ENCODE measurements at regions not wholly inside any gene's neighbourhood (a gene's known extent, or its start where the extent isn't known, plus 50 kb on each side); places are given as distances from the start of the nearest gene placed in this dataset.

DNA sequence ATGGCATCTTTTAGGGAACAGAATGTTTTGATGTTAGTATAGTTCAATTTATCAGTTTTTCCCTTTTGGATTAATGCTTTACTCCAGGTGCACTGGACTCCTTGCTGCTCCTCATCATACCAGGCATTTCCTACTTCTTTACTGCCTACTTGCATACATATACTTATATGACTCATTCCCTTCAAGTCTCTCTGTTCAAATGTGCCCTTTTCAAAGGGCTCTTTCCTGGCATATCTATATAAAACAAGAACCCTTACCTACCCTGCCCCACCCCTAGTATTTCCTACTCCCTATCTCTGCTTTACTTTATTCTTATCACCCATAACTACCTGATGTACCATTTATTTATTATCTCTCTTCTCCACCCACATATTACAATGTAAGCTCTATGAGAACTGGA is 90.6 kb downstream of the CAPZA3 start:
- H3K27ac ChIP-seq (ENCODE audit: control insufficient read depth, insufficient read depth), result no peak overlapping the region
- FAIRE-seq (no peak), ATAC-seq (no peak), DNase-seq (ENCODE audit: low read depth, low spot score) (no peak)
- no peak overlapping the region for H3K4me3 ChIP-seq
- H3K9me3 ChIP-seq (replicated peaks; ENCODE audit: control insufficient read depth, insufficient read depth, low read length), result no peaks in the 10 kb centered on the region
- ChIA-PET SMC1A (ENCODE audit: uncharacterized antibody, unreplicated experiment) (no interaction called here), CTCF (no interaction called here), POLR2A (no interaction called here), RAD21 (ENCODE audit: unreplicated experiment) (no interaction called here)
- no peak overlapping the region for H3K4me2 ChIP-seq (ENCODE audit: control insufficient read depth, insufficient read depth)
- in situ Hi-C loops (cut with MboI) (no loop called here), intact Hi-C loops (cut with micrococcal nuclease; ENCODE audit: unreplicated experiment) (no loop called here)
- no peaks in the 10 kb centered on the region for H4K20me1 ChIP-seq (ENCODE audit: control insufficient read depth, insufficient read depth)
- no peaks in the 10 kb centered on the region for H3K27me3 ChIP-seq (replicated peaks in 1 of 2; ENCODE audit: control insufficient read depth in 2 of 2, insufficient read depth in 2 of 2, low read length in 1 of 2)
- no peak overlapping the region for H2AFZ ChIP-seq (ENCODE audit: control insufficient read depth, low read depth, low read length)
- H3K4me1 ChIP-seq (ENCODE audit: control insufficient read depth, insufficient read depth, low read length), result no peaks in the 10 kb centered on the region
- no peak overlapping the region for H3K9ac ChIP-seq (ENCODE audit: control insufficient read depth, insufficient read depth, low read length)
- no TSS peak for BruUV-seq (replicated peaks)
- H3K79me2 ChIP-seq (ENCODE audit: control insufficient read depth, insufficient read depth, low read length), result no peaks in the 10 kb centered on the region
- no peaks in the 10 kb centered on the region for H3K36me3 ChIP-seq (ENCODE audit: control insufficient read depth in 2 of 2, insufficient read depth in 2 of 2, low read length in 1 of 2)
- TF ChIP-seq, protein P1, sequence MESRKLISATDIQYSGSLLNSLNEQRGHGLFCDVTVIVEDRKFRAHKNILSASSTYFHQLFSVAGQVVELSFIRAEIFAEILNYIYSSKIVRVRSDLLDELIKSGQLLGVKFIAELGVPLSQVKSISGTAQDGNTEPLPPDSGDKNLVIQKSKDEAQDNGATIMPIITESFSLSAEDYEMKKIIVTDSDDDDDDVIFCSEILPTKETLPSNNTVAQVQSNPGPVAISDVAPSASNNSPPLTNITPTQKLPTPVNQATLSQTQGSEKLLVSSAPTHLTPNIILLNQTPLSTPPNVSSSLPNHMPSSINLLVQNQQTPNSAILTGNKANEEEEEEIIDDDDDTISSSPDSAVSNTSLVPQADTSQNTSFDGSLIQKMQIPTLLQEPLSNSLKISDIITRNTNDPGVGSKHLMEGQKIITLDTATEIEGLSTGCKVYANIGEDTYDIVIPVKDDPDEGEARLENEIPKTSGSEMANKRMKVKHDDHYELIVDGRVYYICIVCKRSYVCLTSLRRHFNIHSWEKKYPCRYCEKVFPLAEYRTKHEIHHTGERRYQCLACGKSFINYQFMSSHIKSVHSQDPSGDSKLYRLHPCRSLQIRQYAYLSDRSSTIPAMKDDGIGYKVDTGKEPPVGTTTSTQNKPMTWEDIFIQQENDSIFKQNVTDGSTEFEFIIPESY (IDR thresholded peaks at IDR 0.05), result no peak
- TF ChIP-seq, protein P2, sequence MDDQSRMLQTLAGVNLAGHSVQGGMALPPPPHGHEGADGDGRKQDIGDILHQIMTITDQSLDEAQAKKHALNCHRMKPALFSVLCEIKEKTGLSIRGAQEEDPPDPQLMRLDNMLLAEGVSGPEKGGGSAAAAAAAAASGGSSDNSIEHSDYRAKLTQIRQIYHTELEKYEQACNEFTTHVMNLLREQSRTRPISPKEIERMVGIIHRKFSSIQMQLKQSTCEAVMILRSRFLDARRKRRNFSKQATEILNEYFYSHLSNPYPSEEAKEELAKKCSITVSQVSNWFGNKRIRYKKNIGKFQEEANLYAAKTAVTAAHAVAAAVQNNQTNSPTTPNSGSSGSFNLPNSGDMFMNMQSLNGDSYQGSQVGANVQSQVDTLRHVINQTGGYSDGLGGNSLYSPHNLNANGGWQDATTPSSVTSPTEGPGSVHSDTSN (IDR thresholded peaks at IDR 0.05; ENCODE audit: insufficient replicate concordance, low read depth, low read length), result no peak
- TF ChIP-seq, protein P3, sequence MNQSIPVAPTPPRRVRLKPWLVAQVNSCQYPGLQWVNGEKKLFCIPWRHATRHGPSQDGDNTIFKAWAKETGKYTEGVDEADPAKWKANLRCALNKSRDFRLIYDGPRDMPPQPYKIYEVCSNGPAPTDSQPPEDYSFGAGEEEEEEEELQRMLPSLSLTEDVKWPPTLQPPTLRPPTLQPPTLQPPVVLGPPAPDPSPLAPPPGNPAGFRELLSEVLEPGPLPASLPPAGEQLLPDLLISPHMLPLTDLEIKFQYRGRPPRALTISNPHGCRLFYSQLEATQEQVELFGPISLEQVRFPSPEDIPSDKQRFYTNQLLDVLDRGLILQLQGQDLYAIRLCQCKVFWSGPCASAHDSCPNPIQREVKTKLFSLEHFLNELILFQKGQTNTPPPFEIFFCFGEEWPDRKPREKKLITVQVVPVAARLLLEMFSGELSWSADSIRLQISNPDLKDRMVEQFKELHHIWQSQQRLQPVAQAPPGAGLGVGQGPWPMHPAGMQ (IDR thresholded peaks at IDR 0.05; ENCODE audit: borderline replicate concordance), result no peak
- no peak for TF ChIP-seq CBFB (IDR thresholded peaks at IDR 0.05; ENCODE audit: low read depth)
- TF ChIP-seq ZSCAN29 (IDR thresholded peaks at IDR 0.05), result no peak
- no peak for TF ChIP-seq EGR1 (IDR thresholded peaks at IDR 0.05; ENCODE audit: borderline replicate concordance in 1 of 2, low read depth in 2 of 2, low read length in 2 of 2)
- no peak for TF ChIP-seq BACH1 (IDR thresholded peaks at IDR 0.05; ENCODE audit: borderline replicate concordance)
- no peak for TF ChIP-seq STAT1 (conservative IDR thresholded peaks at IDR 0.05)
- TF ChIP-seq MYB (IDR thresholded peaks at IDR 0.05; ENCODE audit: borderline replicate concordance, low read depth, low read length), result no peak
- no peak for TF ChIP-seq NFIC (IDR thresholded peaks at IDR 0.05; ENCODE audit: low read depth, low read length)
- TF ChIP-seq MYC (IDR thresholded peaks at IDR 0.05; ENCODE audit: insufficient read depth, insufficient read length, insufficient replicate concordance, low read length, severe bottlenecking), result no peak
- TF ChIP-seq MEF2B (IDR thresholded peaks at IDR 0.05; ENCODE audit: partially characterized antibody, poor library complexity, severe bottlenecking), result no peak
- TF ChIP-seq RAD51 (IDR thresholded peaks at IDR 0.05), result no peak
- TF ChIP-seq, protein P4, sequence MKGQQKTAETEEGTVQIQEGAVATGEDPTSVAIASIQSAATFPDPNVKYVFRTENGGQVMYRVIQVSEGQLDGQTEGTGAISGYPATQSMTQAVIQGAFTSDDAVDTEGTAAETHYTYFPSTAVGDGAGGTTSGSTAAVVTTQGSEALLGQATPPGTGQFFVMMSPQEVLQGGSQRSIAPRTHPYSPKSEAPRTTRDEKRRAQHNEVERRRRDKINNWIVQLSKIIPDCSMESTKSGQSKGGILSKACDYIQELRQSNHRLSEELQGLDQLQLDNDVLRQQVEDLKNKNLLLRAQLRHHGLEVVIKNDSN (IDR thresholded peaks at IDR 0.05; ENCODE audit: borderline replicate concordance, extremely low read length, insufficient read depth, low read depth, low read length), result no peak
- TF ChIP-seq, protein P5, sequence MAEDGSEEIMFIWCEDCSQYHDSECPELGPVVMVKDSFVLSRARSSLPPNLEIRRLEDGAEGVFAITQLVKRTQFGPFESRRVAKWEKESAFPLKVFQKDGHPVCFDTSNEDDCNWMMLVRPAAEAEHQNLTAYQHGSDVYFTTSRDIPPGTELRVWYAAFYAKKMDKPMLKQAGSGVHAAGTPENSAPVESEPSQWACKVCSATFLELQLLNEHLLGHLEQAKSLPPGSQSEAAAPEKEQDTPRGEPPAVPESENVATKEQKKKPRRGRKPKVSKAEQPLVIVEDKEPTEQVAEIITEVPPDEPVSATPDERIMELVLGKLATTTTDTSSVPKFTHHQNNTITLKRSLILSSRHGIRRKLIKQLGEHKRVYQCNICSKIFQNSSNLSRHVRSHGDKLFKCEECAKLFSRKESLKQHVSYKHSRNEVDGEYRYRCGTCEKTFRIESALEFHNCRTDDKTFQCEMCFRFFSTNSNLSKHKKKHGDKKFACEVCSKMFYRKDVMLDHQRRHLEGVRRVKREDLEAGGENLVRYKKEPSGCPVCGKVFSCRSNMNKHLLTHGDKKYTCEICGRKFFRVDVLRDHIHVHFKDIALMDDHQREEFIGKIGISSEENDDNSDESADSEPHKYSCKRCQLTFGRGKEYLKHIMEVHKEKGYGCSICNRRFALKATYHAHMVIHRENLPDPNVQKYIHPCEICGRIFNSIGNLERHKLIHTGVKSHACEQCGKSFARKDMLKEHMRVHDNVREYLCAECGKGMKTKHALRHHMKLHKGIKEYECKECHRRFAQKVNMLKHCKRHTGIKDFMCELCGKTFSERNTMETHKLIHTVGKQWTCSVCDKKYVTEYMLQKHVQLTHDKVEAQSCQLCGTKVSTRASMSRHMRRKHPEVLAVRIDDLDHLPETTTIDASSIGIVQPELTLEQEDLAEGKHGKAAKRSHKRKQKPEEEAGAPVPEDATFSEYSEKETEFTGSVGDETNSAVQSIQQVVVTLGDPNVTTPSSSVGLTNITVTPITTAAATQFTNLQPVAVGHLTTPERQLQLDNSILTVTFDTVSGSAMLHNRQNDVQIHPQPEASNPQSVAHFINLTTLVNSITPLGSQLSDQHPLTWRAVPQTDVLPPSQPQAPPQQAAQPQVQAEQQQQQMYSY (CRISPR knock-in tag; IDR thresholded peaks at IDR 0.05), result no peak
- TF ChIP-seq CREM (IDR thresholded peaks at IDR 0.05; ENCODE audit: low read depth), result no peak
- TF ChIP-seq ZNF24 (IDR thresholded peaks at IDR 0.05), result no peak

Measured in GM12878 (cell line).